Peyer's patch (tissue), 4 donors: ENCODE measurements at regions not wholly inside any gene's neighbourhood (a gene's known extent, or its start where the extent isn't known, plus 50 kb on each side); places are given as distances from the start of the nearest gene placed in this dataset.
"Not testable (repeated sequence)": the region's sequence is repeated elsewhere in the genome, so short reads cannot be mapped to it uniquely, and the experiment has no call there.

Source experiments
- DNase-seq, 3 donors: peaks; one replicate each; pipeline ENCODE4 v3.0.0-alpha.2; 2017 to 2019
- H3K27ac ChIP-seq, 4 donors: fragments of 200-600 bp; sonication (generic); one replicate each; pipeline ENCODE4 v1.5.1; 2016 to 2019
- H3K27me3 ChIP-seq, 2 donors: fragments of 200-600 bp; sonication (generic); one replicate each; pipeline ENCODE4 v1.5.1; 2019
- H3K36me3 ChIP-seq, 3 donors: fragments of 200-600 bp; sonication (generic); one replicate each; pipeline ENCODE4 v1.5.1; 2016 to 2019
- H3K4me1 ChIP-seq, 4 donors: fragments of 200-600 bp; sonication (generic); one replicate each; pipeline ENCODE4 v1.5.1; 2016 to 2019
- H3K4me3 ChIP-seq, 4 donors: fragments of 200-600 bp; sonication (generic); 1 replicate in 3 of 4; 2 replicates in 1 of 4; pipeline ENCODE4 v1.5.1; 2016 to 2019; ENCODE audit warnings: mild to moderate bottlenecking in 1 of 4
- H3K9me3 ChIP-seq, 4 donors: fragments of 200-600 bp; sonication (generic); one replicate each; pipeline ENCODE4 v1.5.1; 2016 to 2019; ENCODE audit warnings: mild to moderate bottlenecking in 1 of 4
- POLR2A ChIP-seq, 2 donors: fragments of 450-650 bp; IDR thresholded peaks; one replicate each; pipeline ENCODE4 v1.5.1; 2017; ENCODE audit warnings: antibody characterized with exemption in 2 of 2, mild to moderate bottlenecking in 2 of 2, moderate library complexity in 2 of 2
- TF ChIP-seq, protein P1 (sequence below), 6 experiments: fragments of 450-650 bp in 4 of 6; fragments of 200-600 bp in 2 of 6; sonication (generic) in 1 of 6; IDR thresholded peaks; one replicate each; pipeline ENCODE4 v1.5.1; 2017 to 2019; ENCODE audit warnings: antibody characterized with exemption in 6 of 6, mild to moderate bottlenecking in 3 of 6, moderate library complexity in 1 of 6

DNA sequence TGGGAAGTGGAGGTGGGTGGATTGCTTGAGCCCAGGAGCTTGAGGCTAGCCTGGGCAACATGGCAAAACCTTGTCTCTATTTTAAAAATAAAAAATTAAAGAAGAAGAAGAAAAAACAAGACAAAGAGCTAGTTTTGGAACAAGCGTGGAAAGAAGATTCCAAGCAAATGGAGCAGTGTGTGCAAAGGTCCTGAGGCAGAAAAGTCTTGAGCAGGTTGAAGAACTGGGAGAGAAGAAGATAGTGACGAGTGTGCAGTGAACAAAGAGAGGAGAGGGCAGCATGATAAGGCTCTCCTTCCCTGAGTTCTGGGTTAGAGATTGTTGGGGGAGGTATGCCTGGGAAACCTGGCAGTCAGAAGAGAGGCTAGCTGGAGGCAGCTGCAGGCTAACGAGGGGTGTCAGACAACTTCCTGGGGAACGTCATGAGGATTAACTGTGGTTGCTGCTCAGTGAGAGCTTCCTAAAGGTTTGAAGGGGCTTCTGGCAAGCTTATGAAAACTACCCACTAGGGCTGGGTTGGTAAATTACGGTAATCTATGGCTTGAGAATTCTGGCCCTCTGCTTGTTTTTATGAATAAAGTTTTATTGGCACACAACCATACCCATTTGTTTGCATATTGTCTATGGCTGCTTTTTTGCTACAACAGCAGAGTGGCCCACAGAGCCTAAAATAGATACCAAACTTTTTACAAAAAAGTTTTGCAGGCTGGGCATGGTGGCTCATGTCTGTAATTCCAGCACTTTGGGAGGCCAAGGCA is 128.9 kb downstream of the ZFP64 start:
- Histone ChIP-seq H3K4me3 (no peak overlapping the region), H3K9me3 (no peaks in the 10 kb centered on the region), H3K4me1 (no peaks in the 10 kb centered on the region), H3K27ac (no peak overlapping the region), H3K36me3 (no peaks in the 10 kb centered on the region), H3K27me3 (no peaks in the 10 kb centered on the region)
- DNase-seq, result no peak
- TF ChIP-seq, protein P1, sequence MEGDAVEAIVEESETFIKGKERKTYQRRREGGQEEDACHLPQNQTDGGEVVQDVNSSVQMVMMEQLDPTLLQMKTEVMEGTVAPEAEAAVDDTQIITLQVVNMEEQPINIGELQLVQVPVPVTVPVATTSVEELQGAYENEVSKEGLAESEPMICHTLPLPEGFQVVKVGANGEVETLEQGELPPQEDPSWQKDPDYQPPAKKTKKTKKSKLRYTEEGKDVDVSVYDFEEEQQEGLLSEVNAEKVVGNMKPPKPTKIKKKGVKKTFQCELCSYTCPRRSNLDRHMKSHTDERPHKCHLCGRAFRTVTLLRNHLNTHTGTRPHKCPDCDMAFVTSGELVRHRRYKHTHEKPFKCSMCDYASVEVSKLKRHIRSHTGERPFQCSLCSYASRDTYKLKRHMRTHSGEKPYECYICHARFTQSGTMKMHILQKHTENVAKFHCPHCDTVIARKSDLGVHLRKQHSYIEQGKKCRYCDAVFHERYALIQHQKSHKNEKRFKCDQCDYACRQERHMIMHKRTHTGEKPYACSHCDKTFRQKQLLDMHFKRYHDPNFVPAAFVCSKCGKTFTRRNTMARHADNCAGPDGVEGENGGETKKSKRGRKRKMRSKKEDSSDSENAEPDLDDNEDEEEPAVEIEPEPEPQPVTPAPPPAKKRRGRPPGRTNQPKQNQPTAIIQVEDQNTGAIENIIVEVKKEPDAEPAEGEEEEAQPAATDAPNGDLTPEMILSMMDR (IDR thresholded peaks at IDR 0.05), result no peak
- TF ChIP-seq POLR2A (IDR thresholded peaks at IDR 0.05), result no peak

DNA sequence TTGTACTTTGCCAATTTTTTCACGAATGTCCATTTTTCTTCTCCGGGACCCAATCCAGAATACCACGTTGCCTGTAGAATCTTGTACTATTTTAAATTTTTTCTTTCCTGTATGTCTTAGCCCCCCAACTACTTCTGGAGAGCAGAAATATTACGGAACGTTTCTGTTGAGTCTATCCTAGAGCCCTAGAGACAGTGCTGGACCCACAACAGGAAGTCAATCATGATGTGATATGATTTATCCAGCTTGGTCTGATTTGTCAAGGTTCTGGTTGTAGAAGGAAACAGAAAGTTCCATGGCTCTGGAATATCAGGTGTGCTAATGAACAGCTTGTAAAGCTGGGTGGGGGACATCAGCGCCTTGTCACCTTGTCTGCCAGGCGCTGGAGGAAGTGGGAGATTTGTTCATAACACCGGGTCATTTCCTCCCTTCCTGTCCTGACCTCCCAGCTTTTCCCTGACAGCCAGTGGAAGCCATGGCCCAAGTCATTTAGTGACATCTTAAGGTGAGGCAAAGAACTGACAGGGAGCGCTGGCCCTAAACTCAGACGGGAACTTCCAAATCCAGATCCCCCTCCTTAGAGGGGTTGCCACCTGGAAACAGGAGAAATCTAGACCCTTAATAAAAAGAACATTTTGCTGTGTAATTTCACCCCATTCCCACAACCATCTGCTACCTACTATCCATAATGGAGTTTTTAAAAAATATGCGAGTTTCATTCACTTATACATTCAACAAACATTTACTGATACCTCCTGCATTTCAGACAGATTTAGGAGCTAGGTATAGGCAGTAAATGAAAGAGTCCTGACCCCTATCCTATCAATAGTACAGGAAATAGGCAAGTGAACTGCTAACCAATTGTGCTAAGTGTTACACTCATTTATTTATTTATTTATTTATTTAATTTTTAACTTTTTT is 130.5 kb downstream of the ZFP64 start:
- H3K36me3 ChIP-seq, result no peaks in the 10 kb centered on the region
- no peak overlapping the region for H3K27ac ChIP-seq
- DNase-seq, result no peak
- no peak overlapping the region for H3K4me3 ChIP-seq
- no peaks in the 10 kb centered on the region for H3K27me3 ChIP-seq
- peaks cover 0 to 8% (median 0%) of the 10 kb centered on the region in 4 donors for H3K9me3 ChIP-seq
- no peaks in the 10 kb centered on the region for H3K4me1 ChIP-seq
- no peak for TF ChIP-seq POLR2A (IDR thresholded peaks at IDR 0.05)
- TF ChIP-seq, protein P1 (IDR thresholded peaks at IDR 0.05), result peak in 4 of 6 experiments; percentile 8 to 51 (median 42)

DNA sequence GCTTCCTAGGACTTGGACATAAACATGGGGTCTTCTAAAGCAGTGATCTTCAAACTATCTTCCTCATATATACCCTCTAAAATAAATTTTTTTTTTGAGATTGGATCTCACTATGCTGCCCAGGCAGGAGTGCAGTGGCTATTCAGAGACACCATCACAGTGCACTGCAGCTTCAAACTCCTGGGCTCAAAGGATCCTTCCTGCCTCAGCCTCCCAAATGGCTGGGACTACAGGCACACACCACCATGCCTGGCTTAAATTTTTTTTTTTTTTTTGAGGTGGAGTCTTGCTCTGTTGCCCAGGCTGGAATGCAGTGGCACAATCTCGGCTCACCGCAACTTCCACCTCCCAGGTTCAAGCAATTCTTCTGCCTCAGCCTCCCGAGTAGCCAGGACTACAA is 134.4 kb downstream of the ZFP64 start:
- not testable (repeated sequence) for H3K27ac ChIP-seq, DNase-seq

DNA sequence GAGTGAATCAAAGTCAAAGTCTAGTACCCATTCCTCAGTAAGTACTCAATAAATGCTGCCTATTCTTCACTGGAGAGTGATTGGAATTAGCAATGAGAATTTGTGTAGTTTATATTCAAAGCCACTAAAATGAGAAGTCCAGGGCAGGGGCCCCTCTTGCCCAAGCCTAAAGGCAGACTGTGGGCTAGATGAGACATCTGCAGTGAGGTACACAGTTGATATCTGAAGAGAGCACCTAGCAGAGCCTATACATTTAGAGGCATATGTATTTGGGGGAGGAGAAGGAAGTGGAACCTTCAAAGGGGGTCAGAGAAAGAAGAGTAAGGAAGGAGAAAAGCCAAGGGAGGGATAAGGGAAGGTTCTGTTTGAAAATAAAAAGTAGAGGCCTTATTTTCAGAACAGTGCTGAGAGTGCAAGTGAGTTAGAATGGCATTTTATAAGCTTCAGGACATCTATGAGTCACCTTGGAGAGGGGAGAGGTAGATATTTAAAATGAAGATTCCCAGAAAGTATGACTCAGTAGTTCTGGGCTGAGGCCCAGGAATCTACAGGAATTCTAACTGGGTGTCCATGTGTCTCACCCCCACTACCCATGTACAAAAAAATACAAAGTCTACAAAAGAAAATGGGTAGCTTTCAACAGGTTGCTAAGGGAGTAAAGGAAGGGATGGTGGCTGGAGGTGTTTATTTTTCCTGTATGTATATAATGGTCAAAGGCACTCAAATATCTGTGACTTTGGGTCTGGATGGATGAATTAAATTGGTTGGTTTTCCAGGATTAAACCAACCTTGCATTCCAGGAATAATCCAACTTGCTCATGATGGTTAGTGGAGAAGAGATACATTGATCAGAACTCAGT is 135.1 kb downstream of the ZFP64 start:
- H3K4me3 ChIP-seq, result no peak overlapping the region

More for the DNA sequence above, 134.4 kb downstream of the ZFP64 start:
- not testable (repeated sequence) for H3K27me3 ChIP-seq, H3K4me3 ChIP-seq, H3K9me3 ChIP-seq, H3K36me3 ChIP-seq, H3K4me1 ChIP-seq

DNA sequence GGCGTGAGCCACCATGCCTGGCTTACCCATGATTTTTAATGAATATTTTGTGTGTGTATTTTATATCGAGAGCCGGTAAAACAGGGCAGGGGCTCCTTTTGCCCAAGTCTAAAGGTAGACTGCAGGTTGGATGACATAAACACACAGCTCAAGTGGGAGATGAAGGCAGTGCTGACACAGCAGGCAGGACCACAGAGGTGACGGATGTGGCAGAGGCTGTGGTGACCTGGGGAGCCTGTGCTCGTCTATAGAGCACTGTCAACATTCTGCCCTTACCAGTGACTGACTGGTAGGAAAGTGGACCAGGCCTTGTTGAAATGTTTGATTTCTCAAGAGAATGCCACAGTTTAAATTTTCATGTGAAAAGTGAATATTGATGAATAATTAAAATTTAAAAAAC is 137.5 kb downstream of the ZFP64 start:
- Histone ChIP-seq H3K4me1 (no peaks in the 10 kb centered on the region), H3K9me3 (peaks cover 0 to 10% (median 0%) of the 10 kb centered on the region in 4 donors), H3K27ac (no peak overlapping the region), H3K27me3 (no peaks in the 10 kb centered on the region), H3K36me3 (no peaks in the 10 kb centered on the region), H3K4me3 (no peak overlapping the region)
- TF ChIP-seq, protein P1 (IDR thresholded peaks at IDR 0.05), result no peak
- TF ChIP-seq POLR2A (IDR thresholded peaks at IDR 0.05), result no peak
- DNase-seq, result peak in 2 of 3 donors; percentile 25 to 58

More for the DNA sequence above, 135.1 kb downstream of the ZFP64 start:
- Histone ChIP-seq H3K36me3 (no peaks in the 10 kb centered on the region), H3K9me3 (peaks cover 0 to 10% (median 0%) of the 10 kb centered on the region in 4 donors), H3K27ac (no peak overlapping the region), H3K27me3 (no peaks in the 10 kb centered on the region), H3K4me1 (no peaks in the 10 kb centered on the region)
- no peak for TF ChIP-seq POLR2A (IDR thresholded peaks at IDR 0.05)
- TF ChIP-seq, protein P1 (IDR thresholded peaks at IDR 0.05), result no peak
- no peak for DNase-seq
